ENCODE measurements at regions not wholly inside any gene's neighbourhood (a gene's known extent, or its start where the extent isn't known, plus 50 kb on each side); places are given as distances from the start of the nearest gene placed in this dataset.

DNA sequence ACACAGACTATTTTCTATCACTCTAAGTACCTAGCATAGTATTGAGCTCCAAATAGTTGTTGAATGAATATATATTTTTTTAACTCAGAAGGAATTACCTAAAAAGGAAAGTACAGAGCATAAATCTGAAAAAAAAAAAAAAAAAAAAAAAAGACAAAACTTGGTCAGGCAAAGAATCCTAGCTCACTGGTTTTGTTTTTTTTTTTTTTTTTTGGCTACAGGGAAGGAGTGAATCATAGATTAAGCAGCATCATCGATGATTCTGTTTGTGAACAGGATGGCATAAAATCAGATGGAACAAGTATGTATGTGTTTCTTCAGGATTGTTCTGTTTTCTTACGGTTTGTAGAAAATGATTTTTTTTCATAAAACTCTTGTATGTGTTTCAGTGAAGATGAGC lies 66.1 kb upstream of the BCAT1 start:
- TF ChIP-seq CTCF (conservative IDR thresholded peaks at IDR 0.05; ENCODE audit: low read depth, low read length), result no peak
- no peak overlapping the region for H3K4me3 ChIP-seq (ENCODE audit: low read depth, low read length)
- DNase-seq (ENCODE audit: low read depth), result no peak

- TF ChIP-seq CTCF (conservative IDR thresholded peaks at IDR 0.05; ENCODE audit: low read depth, low read length), result no peak
- DNase-seq (ENCODE audit: low read depth), result no peak
- H3K4me3 ChIP-seq (ENCODE audit: low read depth, low read length), result no peak overlapping the region
Measured at GRCh38 chr12:25013061-25013460, 64.2 kb upstream of the BCAT1 start.

GRCh38 chr12:25009496-25010092 lies 60.7 kb upstream of the BCAT1 start:
- H3K4me3 ChIP-seq (ENCODE audit: low read depth, low read length), result no peak overlapping the region
- no peak for DNase-seq (ENCODE audit: low read depth)
- no peak for TF ChIP-seq CTCF (conservative IDR thresholded peaks at IDR 0.05; ENCODE audit: low read depth, low read length)

GRCh38 chr12:25005376-25005775 lies 56.5 kb upstream of the BCAT1 start:
- TF ChIP-seq CTCF (conservative IDR thresholded peaks at IDR 0.05; ENCODE audit: low read depth, low read length), result no peak
- DNase-seq (ENCODE audit: low read depth), result no peak
- H3K4me3 ChIP-seq (ENCODE audit: low read depth, low read length), result no peak overlapping the region

GRCh38 chr12:25004447-25004846 lies 55.5 kb upstream of the BCAT1 start:
- no peak for TF ChIP-seq CTCF (conservative IDR thresholded peaks at IDR 0.05; ENCODE audit: low read depth, low read length)
- H3K4me3 ChIP-seq (ENCODE audit: low read depth, low read length), result no peak overlapping the region
- DNase-seq (ENCODE audit: low read depth), result no peak

- H3K4me3 ChIP-seq (ENCODE audit: low read depth, low read length), result no peak overlapping the region
- DNase-seq (ENCODE audit: low read depth), result no peak
Measured at GRCh38 chr12:25001311-25001710, 52.4 kb upstream of the BCAT1 start.

More at GRCh38 chr12:25001311-25001710, 52.4 kb upstream of the BCAT1 start:
- no peak for TF ChIP-seq CTCF (conservative IDR thresholded peaks at IDR 0.05; ENCODE audit: low read depth, low read length)
